ENCODE measurements at regions not wholly inside any gene's neighbourhood (a gene's known extent, or its start where the extent isn't known, plus 50 kb on each side); places are given as distances from the start of the nearest gene placed in this dataset.

- DNase-seq = no peak
Observed at GRCh38 chr20:39658662-39659409, 696.7 kb downstream of the DHX35 start.

DNA sequence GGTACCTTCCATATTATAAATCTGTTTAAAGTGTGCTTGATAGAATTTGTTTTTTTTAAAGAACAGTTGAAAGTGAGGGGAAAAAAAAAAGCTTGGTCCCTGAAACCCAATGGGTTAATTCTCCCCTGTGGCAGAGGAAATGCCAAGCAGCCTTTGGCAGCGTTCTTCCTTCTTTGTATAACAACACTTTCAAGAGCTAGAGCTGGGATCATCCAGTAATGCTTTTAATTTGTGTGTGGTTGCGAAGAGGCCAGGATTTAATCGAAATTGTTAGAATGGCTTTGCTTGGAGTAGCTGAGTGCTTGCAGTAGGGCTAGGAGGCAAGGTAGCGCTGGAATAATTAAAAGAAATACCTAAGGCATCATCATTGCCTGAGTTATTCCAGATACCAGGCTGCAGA lies 692.0 kb downstream of the DHX35 start:
- DNase-seq = no peak

DNA sequence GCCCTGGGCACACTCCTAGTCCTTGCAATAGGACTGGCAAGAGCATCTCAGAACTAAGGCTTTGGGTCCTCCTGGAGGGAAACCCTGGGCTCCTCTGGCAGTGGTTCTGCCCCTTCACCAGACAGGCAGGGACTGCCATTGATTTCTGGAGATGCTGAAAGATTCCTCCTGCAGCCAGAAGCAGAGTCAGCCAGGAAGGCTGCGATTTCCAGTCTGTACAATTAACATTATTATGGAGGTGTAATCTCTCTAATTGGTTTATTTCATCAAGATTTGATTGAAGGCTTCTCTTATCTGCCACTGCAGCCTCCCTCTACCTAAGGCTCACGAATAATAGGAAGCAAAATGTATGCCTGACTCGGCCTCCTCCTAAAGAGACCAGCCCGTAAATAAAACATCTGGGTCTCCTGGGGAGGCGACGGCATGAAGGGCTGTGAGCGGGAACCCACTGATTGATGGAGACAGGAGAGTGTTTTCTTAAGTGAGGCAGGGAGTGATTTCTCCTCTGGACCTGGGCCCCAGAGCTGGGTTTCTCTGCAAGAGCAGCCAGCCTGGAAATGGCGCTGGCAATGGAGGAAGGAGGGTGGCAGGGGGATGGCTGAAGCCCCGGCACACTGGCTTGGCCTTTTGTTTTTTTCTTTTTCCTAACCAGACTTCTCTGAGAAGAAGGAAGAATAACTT lies 689.6 kb downstream of the DHX35 start:
- no peak for DNase-seq

DNA sequence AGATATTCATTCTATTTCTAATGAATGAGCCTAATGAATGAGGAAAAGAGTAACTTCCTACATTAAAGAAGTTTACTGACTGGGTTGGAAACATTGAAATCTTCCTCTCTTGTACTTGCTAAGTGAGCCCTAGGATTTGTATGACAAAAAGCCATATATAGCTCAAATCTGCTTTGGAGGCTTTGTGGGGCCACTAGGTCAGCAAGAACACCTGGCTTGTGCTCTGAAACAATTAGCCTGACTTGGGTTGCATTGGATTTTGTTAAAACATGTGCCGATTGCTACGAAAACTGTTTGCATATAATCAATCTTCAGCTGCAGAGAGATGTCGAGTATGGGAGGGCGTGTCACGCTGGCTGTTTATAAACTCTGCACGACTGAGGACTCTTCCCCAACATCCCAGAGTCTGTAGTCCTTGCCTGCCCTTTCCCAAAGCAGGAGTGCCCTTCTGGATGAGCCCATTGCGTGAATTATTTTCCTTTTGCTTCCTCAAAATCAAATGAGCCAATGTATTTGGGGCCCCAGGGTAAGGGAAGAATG lies 684.8 kb downstream of the DHX35 start:
- DNase-seq = no peak

GRCh38 chr20:39645131-39645530 lies 683.0 kb downstream of the DHX35 start:
- DNase-seq = no peak

DNA sequence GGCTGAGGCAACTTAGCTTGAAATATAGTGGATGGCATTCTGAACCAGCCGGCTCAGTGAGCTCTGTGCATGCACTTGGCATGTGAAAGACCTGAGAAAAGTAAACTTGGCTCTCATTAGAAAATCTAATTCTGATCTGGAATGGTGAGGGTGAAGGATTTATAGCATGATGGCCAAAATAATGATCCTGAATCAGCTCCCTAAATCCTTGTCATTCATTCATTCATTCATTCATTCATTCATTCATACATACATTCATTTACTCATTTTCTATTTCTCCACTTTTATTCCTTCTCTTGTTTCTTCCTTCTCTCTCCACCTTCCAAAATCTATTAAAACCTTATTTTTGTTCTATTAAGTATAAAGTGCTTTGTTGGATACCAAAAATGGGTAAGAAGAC lies 681.1 kb downstream of the DHX35 start:
- no peak for DNase-seq

DNA sequence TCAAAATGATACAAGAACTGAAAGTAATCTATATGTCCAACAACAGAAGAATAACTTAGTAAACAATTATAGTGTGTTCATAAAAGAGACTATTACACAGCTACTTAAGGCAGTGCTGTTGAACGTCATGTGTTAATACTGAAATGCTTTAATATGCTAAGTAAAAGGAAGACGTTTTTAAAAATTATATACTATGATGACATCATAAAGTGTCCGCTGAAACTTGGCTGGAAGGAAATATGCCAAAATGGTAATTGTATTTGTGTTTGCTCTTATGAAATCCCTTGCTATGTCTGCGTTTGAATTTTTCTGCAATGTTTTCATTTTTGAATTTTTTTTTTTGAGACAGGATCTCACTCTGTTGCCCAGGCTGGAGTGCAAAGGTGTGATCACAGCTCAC lies 679.3 kb downstream of the DHX35 start:
- no peak for DNase-seq

DNA sequence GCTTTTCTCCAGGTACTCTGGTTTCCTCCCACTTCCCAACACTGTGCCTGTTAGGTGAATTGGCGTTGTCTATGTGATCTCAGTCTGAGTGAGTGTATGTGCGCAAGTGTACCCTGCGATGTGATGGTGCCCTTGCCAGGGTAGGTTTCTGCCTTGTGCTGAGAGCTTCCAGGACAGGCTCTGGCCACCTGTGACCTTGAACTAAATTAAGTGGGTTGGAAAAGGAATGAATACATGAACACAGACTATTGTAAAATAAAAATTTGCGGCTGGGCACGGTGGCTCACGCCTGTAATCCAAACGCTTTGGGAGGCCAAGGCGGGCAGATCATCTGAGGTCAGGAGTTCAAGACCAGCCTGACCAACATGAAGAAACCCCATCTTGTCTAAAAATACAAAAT lies 678.0 kb downstream of the DHX35 start:
- DNase-seq = no peak

DNA sequence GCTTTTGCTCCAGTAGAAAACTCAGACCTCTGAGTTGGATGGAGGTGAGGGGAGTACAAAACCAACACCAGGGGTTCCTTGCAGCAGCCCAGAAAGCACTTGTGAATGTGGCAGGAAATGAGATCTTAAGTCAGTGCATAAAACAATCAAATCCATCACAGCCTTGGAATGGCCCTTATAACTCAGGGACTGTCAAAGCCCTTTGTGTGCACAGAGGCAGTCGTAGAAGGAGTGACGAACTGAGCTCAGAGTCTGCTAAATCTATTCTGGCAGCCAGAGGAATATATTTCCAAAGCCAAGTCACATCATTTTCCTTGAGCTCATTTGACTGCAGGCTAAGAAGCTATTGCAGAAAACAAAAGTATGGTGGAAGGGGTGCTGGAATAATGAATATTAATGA lies 676.6 kb downstream of the DHX35 start:
- DNase-seq = no peak

DNA sequence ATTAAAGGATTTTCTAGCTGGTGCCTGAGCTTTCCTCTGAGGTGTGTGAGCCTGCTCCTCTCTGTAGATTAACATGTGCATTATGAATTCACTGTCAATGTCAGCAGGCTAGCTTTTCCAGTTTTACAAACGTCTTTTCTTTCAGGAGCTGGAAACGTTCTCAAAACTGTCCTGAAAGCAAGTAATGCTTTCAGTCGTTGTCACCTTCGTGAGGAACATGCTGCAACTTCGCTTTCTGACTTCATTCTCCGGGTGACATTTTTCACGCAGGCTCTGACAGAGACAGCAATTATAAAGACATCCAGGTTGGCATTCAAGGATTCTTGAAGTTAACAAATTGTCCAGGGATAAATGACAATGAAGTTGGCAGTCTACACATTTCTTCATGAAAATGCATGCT lies 671.5 kb downstream of the DHX35 start:
- DNase-seq = no peak

- no peak for DNase-seq
Observed at GRCh38 chr20:39632757-39633156, 670.6 kb downstream of the DHX35 start.

DNA sequence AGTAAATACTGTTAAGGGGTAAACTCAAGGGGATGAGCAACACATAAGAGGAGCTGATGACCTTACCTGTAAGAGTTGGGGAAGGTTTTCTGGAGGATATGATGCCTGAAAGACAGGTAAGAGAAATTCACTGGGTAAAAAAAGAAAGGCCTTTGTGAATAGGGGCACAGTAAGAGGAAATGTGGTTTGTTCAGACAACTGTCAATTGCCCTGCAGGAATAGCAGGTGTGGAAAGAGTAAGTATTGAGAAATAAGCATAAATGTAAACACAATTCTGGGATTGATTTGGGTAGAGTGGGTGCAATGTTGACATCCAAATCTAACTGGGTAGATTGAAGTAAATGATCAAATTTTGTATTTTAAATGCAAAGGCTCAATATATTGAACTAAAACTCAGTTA lies 670.0 kb downstream of the DHX35 start:
- no peak for DNase-seq

DNA sequence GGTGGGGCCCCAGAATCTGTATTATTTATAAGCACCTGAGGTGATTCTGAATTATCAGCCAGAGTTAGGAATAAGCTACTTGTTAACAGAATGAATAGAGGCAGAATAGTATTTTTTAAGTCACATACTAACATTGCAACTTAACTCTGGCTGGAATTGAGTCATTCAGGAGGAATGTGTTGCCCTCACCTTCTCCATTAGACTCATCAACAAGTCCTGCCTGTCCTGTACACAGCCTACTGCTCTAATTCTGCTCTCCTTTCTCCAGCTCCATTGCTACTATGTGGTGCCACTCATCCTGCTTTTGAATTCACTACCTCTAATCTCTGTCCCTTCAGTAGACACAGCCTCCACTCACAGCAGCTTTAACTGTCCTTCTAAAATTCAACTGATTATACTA lies 669.4 kb downstream of the DHX35 start:
- no peak for DNase-seq

GRCh38 chr20:39630215-39630908 lies 668.2 kb downstream of the DHX35 start:
- no peak for DNase-seq

DNA sequence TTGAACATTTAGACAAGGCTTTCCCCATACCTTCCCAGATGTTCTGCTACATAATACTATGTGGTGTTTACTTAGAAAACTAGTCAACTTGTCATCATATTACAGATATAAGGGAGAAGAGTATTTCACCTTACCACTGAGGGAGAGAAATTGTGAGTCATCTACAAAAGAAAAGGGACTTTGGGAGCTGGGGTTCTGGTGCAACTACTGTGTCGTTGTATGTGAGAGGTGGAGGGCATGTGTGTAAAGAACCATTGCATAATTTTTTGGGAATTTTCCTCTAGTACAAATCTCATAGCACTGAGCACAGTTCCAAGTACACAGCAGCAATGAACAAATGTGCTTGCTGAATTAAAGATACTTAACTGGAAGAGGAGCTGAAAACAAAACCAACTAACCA lies 665.6 kb downstream of the DHX35 start:
- no peak for DNase-seq

DNA sequence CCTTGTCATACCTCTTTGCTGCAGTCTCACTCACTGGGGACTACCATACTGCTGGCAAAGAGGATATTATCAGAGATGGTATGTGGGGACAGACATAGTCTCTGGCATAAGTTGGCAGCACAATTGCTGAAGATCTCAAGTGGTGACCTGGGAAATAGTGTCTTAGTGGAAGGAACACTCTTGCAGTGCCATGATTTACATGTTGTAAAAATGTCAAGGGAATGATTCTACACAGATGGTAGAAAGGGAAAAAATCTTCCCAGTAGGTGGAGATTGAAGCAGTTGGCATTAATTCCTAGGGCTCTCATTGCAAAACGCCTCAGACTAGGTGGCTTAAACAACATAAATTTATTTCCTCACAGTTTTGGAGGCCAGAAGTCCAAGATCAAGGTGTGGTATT lies 662.2 kb downstream of the DHX35 start:
- DNase-seq = no peak

DNA sequence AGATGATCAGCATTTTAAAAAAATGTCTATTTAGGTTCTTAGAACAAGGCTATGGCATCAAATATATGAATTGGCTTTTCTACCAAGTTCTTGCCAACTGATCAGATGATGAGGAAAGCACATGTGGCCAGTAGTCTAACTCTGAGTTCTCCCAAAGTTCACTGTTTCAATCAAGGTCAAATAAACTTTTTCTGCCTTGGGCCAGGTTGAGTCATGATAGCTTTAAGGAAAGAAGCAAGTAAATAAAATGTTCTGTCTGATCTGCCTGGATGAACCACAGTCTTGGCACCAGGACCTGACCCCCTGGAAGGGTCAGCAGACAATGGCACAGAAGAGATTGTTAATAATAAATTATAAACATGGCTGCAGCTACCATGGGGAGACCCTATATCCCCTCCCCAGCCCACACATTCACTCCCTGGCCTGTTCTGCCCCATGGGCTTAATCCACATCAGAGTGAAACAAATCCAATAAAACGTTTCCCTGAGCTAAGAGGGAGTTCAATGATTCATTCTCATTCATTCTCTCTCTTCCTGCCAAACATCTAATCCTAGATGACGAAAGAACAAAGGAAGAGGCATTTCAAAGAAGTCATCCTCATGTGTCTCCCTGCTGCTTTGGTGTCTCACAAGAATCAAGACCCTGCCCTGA lies 661.6 kb downstream of the DHX35 start:
- DNase-seq = no peak

DNA sequence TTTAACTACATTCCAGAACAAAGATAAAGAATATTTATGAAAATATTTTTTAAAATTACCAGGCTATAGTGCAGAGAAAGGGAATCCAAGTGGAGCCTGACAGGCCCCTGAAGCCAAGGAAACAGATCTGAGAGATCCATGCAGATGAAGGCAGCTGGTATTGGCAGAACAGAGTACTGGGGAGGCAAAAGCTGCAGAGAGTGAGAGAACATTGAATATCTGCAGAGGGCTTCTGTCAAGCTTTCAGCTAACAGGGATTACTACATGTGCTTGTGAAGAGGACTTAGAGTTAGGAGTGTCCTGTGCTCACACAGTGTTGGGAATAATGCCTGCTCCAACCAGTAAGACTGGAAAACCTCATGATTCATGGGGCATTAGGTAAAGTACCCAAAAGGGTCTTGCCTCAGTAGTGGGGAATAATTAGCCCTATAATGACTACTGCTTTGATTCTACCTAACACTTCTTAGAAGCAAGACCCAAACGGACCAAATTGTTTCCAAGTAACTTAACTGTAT lies 657.2 kb downstream of the DHX35 start:
- DNase-seq = no peak

- DNase-seq = no peak
Observed at GRCh38 chr20:39611901-39612300, 649.8 kb downstream of the DHX35 start.

DNA sequence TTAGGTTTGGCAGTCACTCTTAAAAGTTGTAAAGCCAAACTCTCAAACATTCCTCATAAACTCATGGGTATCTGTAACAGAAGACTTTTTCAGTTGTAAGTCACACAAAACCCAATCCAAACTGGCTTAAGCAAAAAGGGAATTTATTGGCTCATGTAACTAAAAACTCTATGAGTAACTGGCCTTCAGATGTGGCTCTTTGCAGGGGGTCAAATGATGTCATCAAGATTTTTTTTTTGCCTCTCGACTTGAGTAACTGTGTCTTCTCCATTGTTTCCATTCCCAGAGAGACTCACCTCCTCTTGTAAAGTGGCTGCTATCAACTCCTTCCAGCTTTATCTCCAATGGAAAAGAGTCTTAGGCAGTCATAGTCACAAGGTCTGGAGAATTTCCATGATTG lies 645.0 kb downstream of the DHX35 start:
- no peak for DNase-seq

- no peak for DNase-seq
Observed at GRCh38 chr20:39605908-39606307, 643.8 kb downstream of the DHX35 start.

GRCh38 chr20:39605361-39605760 lies 643.2 kb downstream of the DHX35 start:
- DNase-seq = no peak

GRCh38 chr20:39603219-39603618 lies 641.1 kb downstream of the DHX35 start:
- no peak for DNase-seq
